Caco-2 (cell line): ENCODE measurements at regions not wholly inside any gene's neighbourhood (a gene's known extent, or its start where the extent isn't known, plus 50 kb on each side); places are given as distances from the start of the nearest gene placed in this dataset.

Source experiments
- BruUV-seq: library from RNA; stranded (reverse); fragments of 400-500 nt; replicated peaks from 2 replicates; lab custom pipeline; 2021; lab: Mats Ljungman, UMichigan
- CTCF ChIA-PET: fragments of 300-600 bp; sonication (Branson Sonifier 250); formaldehyde crosslinking; loops from one replicate; lab custom pipeline; 2022; ENCODE audit warnings: antibody characterized with exemption; lab: Charles Lee
- POLR2A ChIA-PET: fragments of 300-600 bp; sonication (Branson Sonifier 250); formaldehyde crosslinking; loops from one replicate; lab custom pipeline; 2022; ENCODE audit warnings: antibody characterized with exemption; lab: Charles Lee
- DNase-seq, 2 experiments: peaks; one replicate each; pipeline versions ENCODE4 v3.0.0 to v3.0.0-alpha.2; 2020 to 2022
- H3K27me3 ChIP-seq: replicated peaks from 2 replicates; pipeline ENCODE4 v1.6.0; 2011; ENCODE audit warnings: low read length; ENCODE audit not compliant: control insufficient read depth, insufficient read depth
- H3K36me3 ChIP-seq: 2 replicates; pipeline ENCODE4 v1.5.1; 2011; ENCODE audit warnings: low read length; ENCODE audit not compliant: control insufficient read depth, insufficient read depth
- H3K4me1 ChIP-seq: fragments of 250-450 bp; sonication (Bioruptor Pico); 2 replicates; pipeline ENCODE4 v1.5.1; 2020; ENCODE audit warnings: mild to moderate bottlenecking
- H3K4me3 ChIP-seq: 2 replicates; pipeline ENCODE4 v1.5.1; 2011; ENCODE audit warnings: low read depth, mild to moderate bottlenecking, control low read depth, low read length
- H3K9me3 ChIP-seq: fragments of 250-450 bp; sonication (Bioruptor Pico); 2 replicates; pipeline ENCODE4 v1.5.1; 2020; ENCODE audit warnings: mild to moderate bottlenecking, moderate library complexity
- H3K27ac Mint-ChIP-seq: one replicate; pipeline ENCODE4 v1.8.0; 2022; ENCODE audit warnings: mixed read lengths; ENCODE audit not compliant: unreplicated experiment
- H3K27me3 Mint-ChIP-seq: one replicate; pipeline ENCODE4 v1.8.0; 2022; ENCODE audit warnings: mixed read lengths; ENCODE audit not compliant: insufficient read depth, unreplicated experiment
- H3K36me3 Mint-ChIP-seq: one replicate; pipeline ENCODE4 v1.8.0; 2022; ENCODE audit warnings: mild to moderate bottlenecking, mixed read lengths; ENCODE audit not compliant: insufficient read depth, unreplicated experiment
- H3K4me1 Mint-ChIP-seq: one replicate; pipeline ENCODE4 v1.8.0; 2022; ENCODE audit warnings: low read depth, mixed read lengths; ENCODE audit not compliant: unreplicated experiment
- H3K4me3 Mint-ChIP-seq: one replicate; pipeline ENCODE4 v1.8.0; 2022; ENCODE audit warnings: mild to moderate bottlenecking, moderate library complexity, mixed read lengths; ENCODE audit not compliant: unreplicated experiment
- H3K9me3 Mint-ChIP-seq: one replicate; pipeline ENCODE4 v1.8.0; 2022; ENCODE audit warnings: mixed read lengths; ENCODE audit not compliant: unreplicated experiment
- intact Hi-C: fragments of 100-400 bp; cut with micrococcal nuclease; formaldehyde crosslinking; loops from one replicate; pipeline ENCODE4 v1.10.0; 2022; ENCODE audit not compliant: unreplicated experiment
- TF ChIP-seq, protein P1 (sequence below), 2 experiments: fragments of 200-600 bp in 1 of 2; IDR thresholded peaks; 1 replicate in 1 of 2; 2 replicates in 1 of 2; pipeline versions ENCODE4 v1.5.1 to v1.8.0; 2011 to 2022; ENCODE audit warnings: antibody characterized with exemption in 1 of 2, control low read depth in 1 of 2, inconsistent platforms in 1 of 2, low read depth in 1 of 2, low read length in 1 of 2, mild to moderate bottlenecking in 1 of 2, moderate library complexity in 1 of 2; ENCODE audit not compliant: insufficient read depth in 1 of 2, severe bottlenecking in 1 of 2, unreplicated experiment in 1 of 2

DNA sequence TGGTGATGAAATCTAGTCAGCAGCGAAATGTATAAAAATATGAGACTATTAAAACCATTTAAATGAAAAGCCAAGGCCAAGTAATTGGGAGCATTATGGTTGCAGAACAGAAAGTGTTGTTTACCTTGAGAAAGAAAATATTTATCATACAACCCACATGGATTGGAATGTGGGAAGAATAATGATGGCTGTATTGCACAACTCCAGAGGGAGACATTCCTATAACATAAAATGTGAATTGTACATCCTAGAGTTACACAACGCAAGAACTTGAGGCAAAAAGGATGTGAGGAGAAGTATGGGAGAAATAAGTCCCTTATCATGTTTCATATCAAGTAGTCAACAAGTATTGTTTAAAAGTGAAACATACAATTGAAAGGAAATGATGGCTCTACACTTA, 1014.0 kb upstream of the SEMA6A start:
- Mint-ChIP-seq H3K27ac (no peak overlapping the region), H3K4me3 (no peak overlapping the region), H3K4me1 (no peaks in the 10 kb centered on the region), H3K9me3 (no peaks in the 10 kb centered on the region), H3K27me3 (peaks cover 7% of the 10 kb centered on the region), H3K36me3 (no peaks in the 10 kb centered on the region)
- no peak for DNase-seq
- Histone ChIP-seq H3K36me3 (no peaks in the 10 kb centered on the region), H3K4me3 (no peak overlapping the region), H3K9me3 (no peaks in the 10 kb centered on the region), H3K27me3 (no peaks in the 10 kb centered on the region), H3K4me1 (no peaks in the 10 kb centered on the region)
- POLR2A ChIA-PET: no interaction called here
- no TSS peak for BruUV-seq
- intact Hi-C loops: loop anchor here (10.0 kb wide), 1 partner anchor 134 kb away; no protein-coding TSS in a partner anchor
- TF ChIP-seq, protein P1, sequence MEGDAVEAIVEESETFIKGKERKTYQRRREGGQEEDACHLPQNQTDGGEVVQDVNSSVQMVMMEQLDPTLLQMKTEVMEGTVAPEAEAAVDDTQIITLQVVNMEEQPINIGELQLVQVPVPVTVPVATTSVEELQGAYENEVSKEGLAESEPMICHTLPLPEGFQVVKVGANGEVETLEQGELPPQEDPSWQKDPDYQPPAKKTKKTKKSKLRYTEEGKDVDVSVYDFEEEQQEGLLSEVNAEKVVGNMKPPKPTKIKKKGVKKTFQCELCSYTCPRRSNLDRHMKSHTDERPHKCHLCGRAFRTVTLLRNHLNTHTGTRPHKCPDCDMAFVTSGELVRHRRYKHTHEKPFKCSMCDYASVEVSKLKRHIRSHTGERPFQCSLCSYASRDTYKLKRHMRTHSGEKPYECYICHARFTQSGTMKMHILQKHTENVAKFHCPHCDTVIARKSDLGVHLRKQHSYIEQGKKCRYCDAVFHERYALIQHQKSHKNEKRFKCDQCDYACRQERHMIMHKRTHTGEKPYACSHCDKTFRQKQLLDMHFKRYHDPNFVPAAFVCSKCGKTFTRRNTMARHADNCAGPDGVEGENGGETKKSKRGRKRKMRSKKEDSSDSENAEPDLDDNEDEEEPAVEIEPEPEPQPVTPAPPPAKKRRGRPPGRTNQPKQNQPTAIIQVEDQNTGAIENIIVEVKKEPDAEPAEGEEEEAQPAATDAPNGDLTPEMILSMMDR (IDR thresholded peaks at IDR 0.05; ENCODE audit: insufficient read depth in 1 of 2, low read depth in 1 of 2, low read length in 1 of 2, severe bottlenecking in 1 of 2, unreplicated experiment in 1 of 2): no peak
- CTCF ChIA-PET: no interaction called here

DNA sequence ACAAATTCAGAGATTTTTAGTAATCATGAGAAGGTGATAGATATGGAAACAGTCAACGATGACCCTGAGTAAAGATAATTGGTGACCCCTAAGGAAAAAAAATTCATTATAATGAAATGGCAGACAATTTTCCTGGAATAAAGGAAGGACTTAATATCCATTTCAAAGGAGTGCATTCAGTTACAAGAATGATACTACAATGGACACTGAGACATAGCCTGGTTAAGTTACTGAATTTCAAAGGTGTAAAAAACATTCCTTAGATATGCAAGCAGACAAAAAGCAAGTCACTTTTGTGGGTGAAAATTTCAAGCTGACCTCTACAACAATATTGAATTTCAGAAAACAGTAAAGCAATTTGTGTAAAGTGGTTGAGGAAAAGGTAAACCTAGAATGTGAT, 1012.5 kb upstream of the SEMA6A start:
- no peak for DNase-seq
- no peak overlapping the region for H3K4me3 Mint-ChIP-seq
- peaks cover 7% of the 10 kb centered on the region for H3K27me3 Mint-ChIP-seq
- intact Hi-C loops: loop anchor here (10.0 kb wide), 1 partner anchor 132 kb away; no protein-coding TSS in a partner anchor
- no peaks in the 10 kb centered on the region for H3K36me3 ChIP-seq
- ChIA-PET CTCF (no interaction called here), POLR2A (no interaction called here)
- TF ChIP-seq, protein P1 (IDR thresholded peaks at IDR 0.05; ENCODE audit: insufficient read depth in 1 of 2, low read depth in 1 of 2, low read length in 1 of 2, severe bottlenecking in 1 of 2, unreplicated experiment in 1 of 2): no peak
- no peaks in the 10 kb centered on the region for H3K36me3 Mint-ChIP-seq
- H3K4me1 ChIP-seq: no peaks in the 10 kb centered on the region
- no peak overlapping the region for H3K27ac Mint-ChIP-seq
- H3K27me3 ChIP-seq: no peaks in the 10 kb centered on the region
- H3K4me3 ChIP-seq: no peak overlapping the region
- H3K9me3 Mint-ChIP-seq: no peaks in the 10 kb centered on the region
- H3K4me1 Mint-ChIP-seq: no peaks in the 10 kb centered on the region
- BruUV-seq: no TSS peak
- no peaks in the 10 kb centered on the region for H3K9me3 ChIP-seq

DNA sequence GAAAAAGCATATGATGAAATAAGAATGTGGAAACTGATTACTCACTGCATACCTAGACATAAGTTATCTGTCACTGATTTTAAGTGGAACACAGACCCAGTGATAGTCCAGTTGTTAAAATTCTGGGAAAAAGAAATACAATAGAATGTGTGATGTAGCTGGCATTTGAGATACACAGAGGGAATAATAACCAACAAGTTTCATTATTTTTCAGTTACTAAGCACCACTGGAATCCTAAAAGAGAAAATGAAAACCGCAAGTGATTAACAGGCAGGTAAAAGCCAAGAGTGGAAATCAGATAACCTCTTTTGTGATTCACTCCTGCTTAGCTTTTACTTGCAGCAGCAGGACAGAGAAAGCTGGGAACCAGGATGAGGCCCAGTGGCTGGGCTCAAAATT, 994.0 kb upstream of the SEMA6A start:
- intact Hi-C loops: no loop called here
- no peaks in the 10 kb centered on the region for H3K4me1 ChIP-seq
- no peaks in the 10 kb centered on the region for H3K36me3 ChIP-seq
- Mint-ChIP-seq H3K27me3 (no peaks in the 10 kb centered on the region), H3K27ac (no peak overlapping the region), H3K4me3 (no peak overlapping the region), H3K9me3 (no peaks in the 10 kb centered on the region), H3K36me3 (no peaks in the 10 kb centered on the region), H3K4me1 (no peaks in the 10 kb centered on the region)
- TF ChIP-seq, protein P1 (IDR thresholded peaks at IDR 0.05; ENCODE audit: insufficient read depth in 1 of 2, low read depth in 1 of 2, low read length in 1 of 2, severe bottlenecking in 1 of 2, unreplicated experiment in 1 of 2): no peak
- no peaks in the 10 kb centered on the region for H3K27me3 ChIP-seq
- POLR2A ChIA-PET: no interaction called here
- CTCF ChIA-PET: no interaction called here
- no peak for DNase-seq
- no peak overlapping the region for H3K4me3 ChIP-seq
- no peaks in the 10 kb centered on the region for H3K9me3 ChIP-seq
- no TSS peak for BruUV-seq
